WTC11 (cell line): ENCODE measurements at regions not wholly inside any gene's neighbourhood (a gene's known extent, or its start where the extent isn't known, plus 50 kb on each side); places are given as distances from the start of the nearest gene placed in this dataset.

Experiments
- ATAC-seq: fragments of 200-7000 bp; cut with Tn5 transposase; 2 replicates; pipeline ENCODE4 v1.10.0; 2021; ENCODE audit warnings: mild to moderate bottlenecking, moderate library complexity
- CTCF ChIA-PET: fragments of 300-600 bp; sonication (Branson Sonifier 250); formaldehyde crosslinking; loops from one replicate; lab custom pipeline; 2021; ENCODE audit warnings: antibody characterized with exemption; lab: Charles Lee
- POLR2A ChIA-PET: fragments of 350-600 bp; sonication (Branson Sonifier 250); formaldehyde crosslinking; loops from one replicate; lab custom pipeline; 2021; ENCODE audit warnings: antibody characterized with exemption; lab: Charles Lee
- DNase-seq: peaks from one replicate; pipeline ENCODE4 v3.0.0; 2021; ENCODE audit warnings: low spot score
- H3K27ac Mint-ChIP-seq: 2 replicates; pipeline ENCODE4 v1.8.0; 2021; ENCODE audit warnings: mixed read lengths
- H3K27me3 Mint-ChIP-seq: 2 replicates; pipeline ENCODE4 v1.8.0; 2021; ENCODE audit warnings: low read depth, mild to moderate bottlenecking, moderate library complexity, mixed read lengths
- H3K36me3 Mint-ChIP-seq: 2 replicates; pipeline ENCODE4 v1.8.0; 2021; ENCODE audit warnings: mixed read lengths
- H3K4me1 Mint-ChIP-seq: 2 replicates; pipeline ENCODE4 v1.8.0; 2022; ENCODE audit warnings: mixed read lengths
- H3K4me3 Mint-ChIP-seq: 2 replicates; pipeline ENCODE4 v1.8.0; 2021; ENCODE audit warnings: mild to moderate bottlenecking, moderate library complexity, mixed read lengths
- H3K9me3 Mint-ChIP-seq: 2 replicates; pipeline ENCODE4 v1.8.0; 2021; ENCODE audit warnings: mixed read lengths
- AFF4 ChIP-seq: sonication (generic); formaldehyde crosslinking; IDR thresholded peaks from 2 replicates; pipeline ENCODE4 v1.8.1; 2023; ENCODE audit warnings: mild to moderate bottlenecking, missing genetic modification reagents, borderline replicate concordance
- CTCF ChIP-seq: fragments of 200-600 bp; IDR thresholded peaks from 2 replicates; pipeline ENCODE4 v1.8.0; 2022; ENCODE audit warnings: antibody characterized with exemption
- E2F1 ChIP-seq: sonication (generic); formaldehyde crosslinking; IDR thresholded peaks from 2 replicates; pipeline ENCODE4 v1.8.0; 2022; ENCODE audit warnings: mild to moderate bottlenecking, missing genetic modification reagents
- E2F4 ChIP-seq: sonication (generic); formaldehyde crosslinking; IDR thresholded peaks from 2 replicates; pipeline ENCODE4 v1.8.1; 2022; ENCODE audit warnings: low read depth, mild to moderate bottlenecking, moderate library complexity, missing genetic modification reagents, borderline replicate concordance
- FOXK1 ChIP-seq: sonication (generic); formaldehyde crosslinking; IDR thresholded peaks from 2 replicates; pipeline ENCODE4 v1.8.0; 2022; ENCODE audit warnings: mild to moderate bottlenecking, moderate library complexity, missing genetic modification reagents
- FOXP1 ChIP-seq: sonication (generic); formaldehyde crosslinking; IDR thresholded peaks from 2 replicates; pipeline ENCODE4 v1.8.0; 2022; ENCODE audit warnings: missing genetic modification reagents, mild to moderate bottlenecking, moderate library complexity, borderline replicate concordance
- GTF2I ChIP-seq: fragments of 250-450 bp; sonication (Bioruptor Pico); conservative IDR thresholded peaks from 2 replicates; pipeline ENCODE4 v1.4.0; 2021; ENCODE audit warnings: mild to moderate bottlenecking
- HMGA2 ChIP-seq: fragments of 250-450 bp; sonication (Bioruptor Pico); IDR thresholded peaks from 2 replicates; pipeline ENCODE4 v1.4.0; 2021; ENCODE audit warnings: mild to moderate bottlenecking, moderate library complexity
- IRF1 ChIP-seq: sonication (generic); formaldehyde crosslinking; IDR thresholded peaks from 2 replicates; pipeline ENCODE4 v1.8.0; 2023; ENCODE audit warnings: missing genetic modification reagents
- MYBL2 ChIP-seq: sonication (generic); formaldehyde crosslinking; IDR thresholded peaks from 2 replicates; pipeline ENCODE4 v1.8.1; 2023; ENCODE audit warnings: mild to moderate bottlenecking, moderate library complexity, missing genetic modification reagents
- PRRX2 ChIP-seq: fragments of 250-450 bp; sonication (Bioruptor Pico); IDR thresholded peaks from 2 replicates; pipeline ENCODE4 v1.8.0; 2021; ENCODE audit warnings: mild to moderate bottlenecking
- ZNF219 ChIP-seq: sonication (generic); formaldehyde crosslinking; IDR thresholded peaks from 2 replicates; pipeline ENCODE4 v1.8.0; 2023; ENCODE audit warnings: missing genetic modification reagents, mild to moderate bottlenecking, borderline replicate concordance

- ChIA-PET CTCF (no interaction called here), POLR2A (no interaction called here)
- no peak for TF ChIP-seq CTCF
- Mint-ChIP-seq H3K9me3 (peaks cover 36% of the 10 kb centered on the region), H3K27me3 (no peaks in the 10 kb centered on the region), H3K4me1 (no peaks in the 10 kb centered on the region), H3K36me3 (0 out of 2 replicates have a peak, but pooled peaks cover 4% of the 10 kb centered on the region), H3K27ac (no peak overlapping the region), H3K4me3 (no peak overlapping the region)
- ATAC-seq = no peak
- DNase-seq = no peak
These were observed 648.1 kb downstream of the ACTL7B start for GRCh38 chr9:108207561-108208165.

- DNase-seq (no peak), ATAC-seq (no peak)
- TF ChIP-seq FOXK1 (CRISPR knock-in tag) = no peak
- TF ChIP-seq HMGA2 = no peak
- TF ChIP-seq IRF1 (CRISPR knock-in tag) = no peak
- TF ChIP-seq FOXP1 = no peak
- TF ChIP-seq ZNF219 (CRISPR knock-in tag) = no peak
- no peak for TF ChIP-seq MYBL2 (CRISPR knock-in tag)
- TF ChIP-seq AFF4 (CRISPR knock-in tag) = no peak
- no peak for TF ChIP-seq GTF2I
- TF ChIP-seq E2F1 (CRISPR knock-in tag) = no peak
- Mint-ChIP-seq H3K4me1 (no peaks in the 10 kb centered on the region), H3K4me3 (no peak overlapping the region), H3K27ac (no peak overlapping the region), H3K27me3 (no peaks in the 10 kb centered on the region), H3K9me3 (peaks cover 49% of the 10 kb centered on the region), H3K36me3 (0 out of 2 replicates have a peak, but pooled peaks cover 4% of the 10 kb centered on the region)
- ChIA-PET POLR2A (no interaction called here), CTCF (no interaction called here)
These were observed 650.5 kb downstream of the ACTL7B start for GRCh38 chr9:108205276-108205675.

GRCh38 chr9:108197899-108198298, 657.9 kb downstream of the ACTL7B start:
- peaks cover 25% of the 10 kb centered on the region for H3K9me3 Mint-ChIP-seq
- no peak overlapping the region for H3K4me3 Mint-ChIP-seq
- CTCF ChIA-PET = no interaction called here
- ATAC-seq (no peak), DNase-seq (no peak)
- H3K36me3 Mint-ChIP-seq = no peaks in the 10 kb centered on the region
- TF ChIP-seq E2F4 (CRISPR knock-in tag) (no peak), PRRX2 (CRISPR knock-in tag) (no peak)
- POLR2A ChIA-PET = no interaction called here
- no peak overlapping the region for H3K27ac Mint-ChIP-seq
- no peaks in the 10 kb centered on the region for H3K27me3 Mint-ChIP-seq
- no peaks in the 10 kb centered on the region for H3K4me1 Mint-ChIP-seq
